H9 (cell line): ENCODE measurements at regions not wholly inside any gene's neighbourhood (a gene's known extent, or its start where the extent isn't known, plus 50 kb on each side); places are given as distances from the start of the nearest gene placed in this dataset.

Source experiments
- DNase-seq: peaks from one replicate; pipeline ENCODE4 v3.0.0-alpha.2; 2017
- H2AFZ ChIP-seq: one replicate; pipeline ENCODE4 v1.6.1; 2013; ENCODE audit warnings: mild to moderate bottlenecking, low read length, control low read depth, moderate library complexity
- H2AK5ac ChIP-seq: 2 replicates; pipeline ENCODE4 v1.6.1; 2013; ENCODE audit warnings: low read length, control low read depth, mixed read lengths; ENCODE audit not compliant: insufficient read length
- H2BK120ac ChIP-seq: one replicate; pipeline ENCODE4 v1.6.1; 2013; ENCODE audit warnings: low read depth, mild to moderate bottlenecking, low read length, control low read depth, inconsistent platforms; ENCODE audit not compliant: poor library complexity, severe bottlenecking
- H2BK12ac ChIP-seq: 2 replicates; pipeline ENCODE4 v1.6.1; 2013; ENCODE audit warnings: low read length, control low read depth, mixed read lengths, low read depth; ENCODE audit not compliant: insufficient read length
- H2BK15ac ChIP-seq: 2 replicates; pipeline ENCODE4 v1.6.1; 2013; ENCODE audit warnings: low read depth, low read length, control low read depth
- H2BK20ac ChIP-seq: one replicate; pipeline ENCODE4 v1.6.1; 2013; ENCODE audit warnings: low read depth, mild to moderate bottlenecking, low read length, control low read depth, inconsistent platforms; ENCODE audit not compliant: poor library complexity, severe bottlenecking
- H2BK5ac ChIP-seq: 2 replicates; pipeline ENCODE4 v1.6.1; 2013; ENCODE audit warnings: low read length, control low read depth, mixed read lengths; ENCODE audit not compliant: insufficient read length
- H3K14ac ChIP-seq: 2 replicates; pipeline ENCODE4 v1.6.1; 2013; ENCODE audit warnings: low read length, control low read depth; ENCODE audit not compliant: insufficient read depth
- H3K18ac ChIP-seq: 2 replicates; pipeline ENCODE4 v1.6.1; 2013; ENCODE audit warnings: low read depth, mild to moderate bottlenecking, mixed read lengths, low read length, control low read depth; ENCODE audit not compliant: insufficient read length
- H3K23ac ChIP-seq: 2 replicates; pipeline ENCODE4 v1.6.1; 2013; ENCODE audit warnings: low read length, control low read depth, mixed read lengths, low read depth; ENCODE audit not compliant: insufficient read length
- H3K23me2 ChIP-seq: 2 replicates; pipeline ENCODE4 v1.6.1; 2013; ENCODE audit warnings: low read depth, mild to moderate bottlenecking, mixed read lengths, low read length, control low read depth; ENCODE audit not compliant: insufficient read length, poor library complexity, severe bottlenecking
- H3K27ac ChIP-seq: 2 replicates; pipeline ENCODE4 v1.5.1; 2013; ENCODE audit warnings: low read length, control low read depth, mixed read lengths, low read depth; ENCODE audit not compliant: insufficient read length
- H3K27me3 ChIP-seq: 2 replicates; pipeline ENCODE4 v1.6.1; 2013; ENCODE audit warnings: low read length, control low read depth, inconsistent platforms; ENCODE audit not compliant: insufficient read depth
- H3K4ac ChIP-seq: 2 replicates; pipeline ENCODE4 v1.6.1; 2013; ENCODE audit warnings: low read depth, mild to moderate bottlenecking, control low read depth, inconsistent platforms, low read length, moderate library complexity
- H3K4me1 ChIP-seq: 2 replicates; pipeline ENCODE4 v1.6.1; 2013; ENCODE audit warnings: low read length, control low read depth, inconsistent platforms; ENCODE audit not compliant: insufficient read depth
- H3K4me2 ChIP-seq: 2 replicates; pipeline ENCODE4 v1.6.1; 2013; ENCODE audit warnings: low read length, control low read depth, mixed read lengths; ENCODE audit not compliant: insufficient read length, insufficient read depth
- H3K56ac ChIP-seq: 2 replicates; pipeline ENCODE4 v1.6.1; 2013; ENCODE audit warnings: low read depth, mild to moderate bottlenecking, mixed read lengths, low read length, control low read depth; ENCODE audit not compliant: insufficient read length
- H3K79me1 ChIP-seq: 2 replicates; pipeline ENCODE4 v1.6.1; 2013; ENCODE audit warnings: low read depth, mild to moderate bottlenecking, moderate library complexity, low read length, control low read depth, inconsistent platforms; ENCODE audit not compliant: insufficient read depth, poor library complexity, severe bottlenecking
- H3K79me2 ChIP-seq: 2 replicates; pipeline ENCODE4 v1.6.1; 2013; ENCODE audit warnings: low read length, control low read depth, inconsistent platforms; ENCODE audit not compliant: insufficient read depth
- H3K9ac ChIP-seq: 2 replicates; pipeline ENCODE4 v1.6.1; 2013; ENCODE audit warnings: low read length, control low read depth, mixed read lengths; ENCODE audit not compliant: insufficient read length; ENCODE audit errors: extremely low read depth
- H3K9me3 ChIP-seq: one replicate; pipeline ENCODE4 v1.6.1; 2013; ENCODE audit warnings: low read depth, low read length, inconsistent platforms; ENCODE audit not compliant: control insufficient read depth
- H3T11ph ChIP-seq: one replicate; pipeline ENCODE4 v1.6.1; 2013; ENCODE audit warnings: mild to moderate bottlenecking, low read length, control low read depth, inconsistent platforms
- H4K20me1 ChIP-seq: one replicate; pipeline ENCODE4 v1.6.1; 2013; ENCODE audit not compliant: control insufficient read depth, insufficient read length, insufficient read depth
- H4K5ac ChIP-seq: 2 replicates; pipeline ENCODE4 v1.6.1; 2013; ENCODE audit warnings: low read depth, mild to moderate bottlenecking, mixed read lengths, low read length, control low read depth; ENCODE audit not compliant: insufficient read length
- H4K8ac ChIP-seq: replicated peaks from 2 replicates; pipeline ENCODE4 v1.6.1; 2013; ENCODE audit warnings: low read length, control low read depth, mixed read lengths, low read depth; ENCODE audit not compliant: insufficient read length
- H4K91ac ChIP-seq: 2 replicates; pipeline ENCODE4 v1.6.1; 2013; ENCODE audit warnings: low read depth, mild to moderate bottlenecking, moderate library complexity, mixed read lengths, low read length, control low read depth; ENCODE audit not compliant: insufficient read length
- H3K27ac Mint-ChIP-seq, 3 experiments: 2 replicates in 2 of 3; 3 replicates in 1 of 3; pipeline ENCODE4 v1.8.0; 2020 to 2021; ENCODE audit warnings: mixed read lengths in 3 of 3, mild to moderate bottlenecking in 1 of 3, moderate library complexity in 1 of 3
- H3K27me3 Mint-ChIP-seq: 2 replicates; pipeline ENCODE4 v1.8.0; 2021; ENCODE audit warnings: low read depth, mild to moderate bottlenecking, moderate library complexity, mixed read lengths
- H3K36me3 Mint-ChIP-seq, 3 experiments: 2 replicates in 2 of 3; 3 replicates in 1 of 3; pipeline ENCODE4 v1.8.0; 2020 to 2021; ENCODE audit warnings: low read depth in 3 of 3, mixed read lengths in 3 of 3; ENCODE audit not compliant: insufficient read depth in 1 of 3
- H3K4me1 Mint-ChIP-seq, 2 experiments: 2 replicates each; pipeline ENCODE4 v1.8.0; 2020; ENCODE audit warnings: mixed read lengths in 2 of 2
- H3K4me3 Mint-ChIP-seq, 2 experiments: 2 replicates in 1 of 2; 3 replicates in 1 of 2; pipeline ENCODE4 v1.8.0; 2020 to 2021; ENCODE audit warnings: mild to moderate bottlenecking in 2 of 2, mixed read lengths in 2 of 2, moderate library complexity in 1 of 2
- H3K9me3 Mint-ChIP-seq, 2 experiments: 2 replicates in 1 of 2; 3 replicates in 1 of 2; pipeline ENCODE4 v1.8.0; 2020; ENCODE audit warnings: mild to moderate bottlenecking in 2 of 2, mixed read lengths in 2 of 2, moderate library complexity in 1 of 2
- TF ChIP-seq, protein P1 (sequence below): fragments of 200-600 bp; sonication (generic); conservative IDR thresholded peaks from 3 replicates; pipeline ENCODE4 v1.8.0; 2021; ENCODE audit warnings: antibody characterized with exemption, mild to moderate bottlenecking

DNA sequence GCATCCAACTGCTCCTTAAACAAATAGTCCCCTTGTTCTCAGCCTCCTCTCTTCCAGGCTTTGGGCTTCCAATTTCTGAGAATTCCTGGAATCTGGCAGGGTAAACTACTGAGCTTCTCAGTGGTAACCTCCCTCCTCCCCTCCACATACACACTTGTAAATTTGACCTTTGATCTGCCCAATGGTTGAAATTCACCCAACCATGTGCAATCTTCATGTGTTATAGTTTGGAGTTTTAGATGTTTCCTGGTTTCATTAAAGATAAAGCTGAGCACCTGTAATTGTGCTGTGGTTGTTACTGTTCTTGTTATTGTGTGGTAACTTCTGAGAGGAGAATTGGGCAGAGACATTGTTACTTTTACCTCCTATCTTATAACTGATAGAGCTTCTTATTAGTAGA is 328.4 kb downstream of the TPBG start:
- Histone ChIP-seq H3K23ac (no peak overlapping the region), H4K20me1 (no peaks in the 10 kb centered on the region), H3K23me2 (no peaks in the 10 kb centered on the region), H3K27me3 (no peaks in the 10 kb centered on the region), H2BK12ac (no peak overlapping the region), H3K79me2 (no peaks in the 10 kb centered on the region), H2BK20ac (no peak overlapping the region), H3K79me1 (no peaks in the 10 kb centered on the region), H4K5ac (no peak overlapping the region), H3K18ac (no peak overlapping the region), H3K4me1 (no peaks in the 10 kb centered on the region), H2BK15ac (no peak overlapping the region), H3K9ac (no peak overlapping the region), H4K8ac (no peak overlapping the region), H2BK120ac (no peak overlapping the region), H2AFZ (no peak overlapping the region), H3K9me3 (no peaks in the 10 kb centered on the region), H3K4ac (no peak overlapping the region), H2AK5ac (no peak overlapping the region), H3K27ac (no peak overlapping the region), H3K4me2 (no peak overlapping the region), H4K91ac (no peak overlapping the region), H3K14ac (no peak overlapping the region), H2BK5ac (no peak overlapping the region), H3K56ac (no peak overlapping the region), H3T11ph (no peak overlapping the region)
- Mint-ChIP-seq H3K27me3 (no peaks in the 10 kb centered on the region), H3K27ac (no peak overlapping the region), H3K4me1 (peaks cover 6 to 12% of the 10 kb centered on the region in 2 experiments), H3K9me3 (no peaks in the 10 kb centered on the region), H3K36me3 (no peaks in the 10 kb centered on the region), H3K4me3 (no peak overlapping the region)
- DNase-seq = no peak
- TF ChIP-seq, protein P1, sequence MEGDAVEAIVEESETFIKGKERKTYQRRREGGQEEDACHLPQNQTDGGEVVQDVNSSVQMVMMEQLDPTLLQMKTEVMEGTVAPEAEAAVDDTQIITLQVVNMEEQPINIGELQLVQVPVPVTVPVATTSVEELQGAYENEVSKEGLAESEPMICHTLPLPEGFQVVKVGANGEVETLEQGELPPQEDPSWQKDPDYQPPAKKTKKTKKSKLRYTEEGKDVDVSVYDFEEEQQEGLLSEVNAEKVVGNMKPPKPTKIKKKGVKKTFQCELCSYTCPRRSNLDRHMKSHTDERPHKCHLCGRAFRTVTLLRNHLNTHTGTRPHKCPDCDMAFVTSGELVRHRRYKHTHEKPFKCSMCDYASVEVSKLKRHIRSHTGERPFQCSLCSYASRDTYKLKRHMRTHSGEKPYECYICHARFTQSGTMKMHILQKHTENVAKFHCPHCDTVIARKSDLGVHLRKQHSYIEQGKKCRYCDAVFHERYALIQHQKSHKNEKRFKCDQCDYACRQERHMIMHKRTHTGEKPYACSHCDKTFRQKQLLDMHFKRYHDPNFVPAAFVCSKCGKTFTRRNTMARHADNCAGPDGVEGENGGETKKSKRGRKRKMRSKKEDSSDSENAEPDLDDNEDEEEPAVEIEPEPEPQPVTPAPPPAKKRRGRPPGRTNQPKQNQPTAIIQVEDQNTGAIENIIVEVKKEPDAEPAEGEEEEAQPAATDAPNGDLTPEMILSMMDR = no peak
